ENCODE measurements at regions not wholly inside any gene's neighbourhood (a gene's known extent, or its start where the extent isn't known, plus 50 kb on each side); places are given as distances from the start of the nearest gene placed in this dataset.

GRCh38 chr4:112942997-112943396 lies 106.5 kb upstream of the ANK2 start:
- Histone ChIP-seq H3K4ac (ENCODE audit: low read depth, low read length) (no peak overlapping the region), H3K4me1 (ENCODE audit: insufficient read depth, low read length) (no peaks in the 10 kb centered on the region), H3K79me2 (ENCODE audit: insufficient read depth, low read length) (no peaks in the 10 kb centered on the region), H3T11ph (ENCODE audit: low read length) (no peak overlapping the region), H2BK15ac (ENCODE audit: low read depth, low read length) (no peak overlapping the region), H3K56ac (ENCODE audit: insufficient read length, low read depth, low read length) (no peak overlapping the region), H4K5ac (ENCODE audit: insufficient read length, low read depth, low read length) (no peak overlapping the region), H2BK12ac (ENCODE audit: insufficient read length, low read depth, low read length) (no peak overlapping the region), H2AFZ (ENCODE audit: low read length) (no peak overlapping the region), H3K23ac (ENCODE audit: insufficient read length, low read depth, low read length) (no peak overlapping the region), H4K8ac (replicated peaks; ENCODE audit: insufficient read length, low read depth, low read length) (no peak overlapping the region), H3K9me3 (ENCODE audit: control insufficient read depth, low read depth, low read length) (no peaks in the 10 kb centered on the region), H3K18ac (ENCODE audit: insufficient read length, low read depth, low read length) (no peak overlapping the region), H3K27ac (ENCODE audit: insufficient read length, low read depth, low read length) (no peak overlapping the region), H2BK120ac (ENCODE audit: low read depth, low read length, poor library complexity, severe bottlenecking) (no peak overlapping the region), H2AK5ac (ENCODE audit: insufficient read length, low read length) (no peak overlapping the region), H3K4me2 (ENCODE audit: insufficient read depth, insufficient read length, low read length) (no peak overlapping the region), H3K14ac (ENCODE audit: insufficient read depth, low read length) (no peak overlapping the region), H2BK5ac (ENCODE audit: insufficient read length, low read length) (no peak overlapping the region), H2BK20ac (ENCODE audit: low read depth, low read length, poor library complexity, severe bottlenecking) (no peak overlapping the region), H3K9ac (ENCODE audit: extremely low read depth, insufficient read length, low read length) (no peak overlapping the region), H3K79me1 (ENCODE audit: insufficient read depth, low read depth, low read length, poor library complexity, severe bottlenecking) (no peaks in the 10 kb centered on the region), H3K27me3 (ENCODE audit: insufficient read depth, low read length) (no peaks in the 10 kb centered on the region), H3K23me2 (ENCODE audit: insufficient read length, low read depth, low read length, poor library complexity, severe bottlenecking) (no peaks in the 10 kb centered on the region), H4K20me1 (ENCODE audit: control insufficient read depth, insufficient read depth, insufficient read length) (no peaks in the 10 kb centered on the region), H4K91ac (ENCODE audit: insufficient read length, low read depth, low read length) (no peak overlapping the region)
- TF ChIP-seq, protein P1, sequence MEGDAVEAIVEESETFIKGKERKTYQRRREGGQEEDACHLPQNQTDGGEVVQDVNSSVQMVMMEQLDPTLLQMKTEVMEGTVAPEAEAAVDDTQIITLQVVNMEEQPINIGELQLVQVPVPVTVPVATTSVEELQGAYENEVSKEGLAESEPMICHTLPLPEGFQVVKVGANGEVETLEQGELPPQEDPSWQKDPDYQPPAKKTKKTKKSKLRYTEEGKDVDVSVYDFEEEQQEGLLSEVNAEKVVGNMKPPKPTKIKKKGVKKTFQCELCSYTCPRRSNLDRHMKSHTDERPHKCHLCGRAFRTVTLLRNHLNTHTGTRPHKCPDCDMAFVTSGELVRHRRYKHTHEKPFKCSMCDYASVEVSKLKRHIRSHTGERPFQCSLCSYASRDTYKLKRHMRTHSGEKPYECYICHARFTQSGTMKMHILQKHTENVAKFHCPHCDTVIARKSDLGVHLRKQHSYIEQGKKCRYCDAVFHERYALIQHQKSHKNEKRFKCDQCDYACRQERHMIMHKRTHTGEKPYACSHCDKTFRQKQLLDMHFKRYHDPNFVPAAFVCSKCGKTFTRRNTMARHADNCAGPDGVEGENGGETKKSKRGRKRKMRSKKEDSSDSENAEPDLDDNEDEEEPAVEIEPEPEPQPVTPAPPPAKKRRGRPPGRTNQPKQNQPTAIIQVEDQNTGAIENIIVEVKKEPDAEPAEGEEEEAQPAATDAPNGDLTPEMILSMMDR (conservative IDR thresholded peaks at IDR 0.05) = no peak
- no peaks in the 10 kb centered on the region for H3K27me3 Mint-ChIP-seq (ENCODE audit: low read depth)
- WGBS (ENCODE audit: extremely low coverage, insufficient read length, low lambda C conversion rate) = no CpG with 5 or more reads among the region's 2 CpGs
- H3K9me3 Mint-ChIP-seq = peaks cover 0 to 4% of the 10 kb centered on the region in 2 experiments; a peak in 1 of 5 replicates
- H3K4me1 Mint-ChIP-seq = peaks cover 8 to 13% of the 10 kb centered on the region in 2 experiments; a peak in 3 of 4 replicates
- H3K4me3 Mint-ChIP-seq = no peak overlapping the region
- H3K36me3 Mint-ChIP-seq (ENCODE audit: insufficient read depth in 1 of 3, low read depth in 3 of 3) = peaks cover 2 to 6% (median 5%) of the 10 kb centered on the region in 3 experiments; a peak in 5 of 7 replicates
- H3K27ac Mint-ChIP-seq = no peak overlapping the region
- DNase-seq = no peak

Data from H9 (cell line).